GM12865 (cell line): ENCODE measurements at regions not wholly inside any gene's neighbourhood (a gene's known extent, or its start where the extent isn't known, plus 50 kb on each side); places are given as distances from the start of the nearest gene placed in this dataset.

ENCODE experiments used
- DNase-seq: peaks from one replicate; pipeline ENCODE4 v3.0.0; 2010; ENCODE audit warnings: low read depth
- H3K4me3 ChIP-seq: 2 replicates; pipeline ENCODE4 v1.5.1; 2011; ENCODE audit warnings: mild to moderate bottlenecking, low read depth, low read length, control low read depth
- CTCF ChIP-seq: IDR thresholded peaks from 2 replicates; pipeline ENCODE4 v1.5.1; 2011; ENCODE audit warnings: low read length, control low read depth, low read depth, inconsistent platforms; ENCODE audit not compliant: insufficient read depth; ENCODE audit errors: missing control alignments

GRCh38 chr16:63618896-63619485 is 1502.9 kb downstream of the CDH11 start:
- TF ChIP-seq CTCF: no peak
- DNase-seq: no peak
- no peak overlapping the region for H3K4me3 ChIP-seq

GRCh38 chr16:63617990-63618763 is 1503.7 kb downstream of the CDH11 start:
- no peak for TF ChIP-seq CTCF
- H3K4me3 ChIP-seq: no peak overlapping the region
- DNase-seq: no peak

- no peak for DNase-seq
These were observed 1504.5 kb downstream of the CDH11 start for GRCh38 chr16:63617047-63617989.

GRCh38 chr16:63614429-63614828 is 1507.4 kb downstream of the CDH11 start:
- DNase-seq: no peak
- TF ChIP-seq CTCF: no peak
- no peak overlapping the region for H3K4me3 ChIP-seq

More at GRCh38 chr16:63617047-63617989, 1504.5 kb downstream of the CDH11 start:
- TF ChIP-seq CTCF: no peak
- H3K4me3 ChIP-seq: no peak overlapping the region

DNA sequence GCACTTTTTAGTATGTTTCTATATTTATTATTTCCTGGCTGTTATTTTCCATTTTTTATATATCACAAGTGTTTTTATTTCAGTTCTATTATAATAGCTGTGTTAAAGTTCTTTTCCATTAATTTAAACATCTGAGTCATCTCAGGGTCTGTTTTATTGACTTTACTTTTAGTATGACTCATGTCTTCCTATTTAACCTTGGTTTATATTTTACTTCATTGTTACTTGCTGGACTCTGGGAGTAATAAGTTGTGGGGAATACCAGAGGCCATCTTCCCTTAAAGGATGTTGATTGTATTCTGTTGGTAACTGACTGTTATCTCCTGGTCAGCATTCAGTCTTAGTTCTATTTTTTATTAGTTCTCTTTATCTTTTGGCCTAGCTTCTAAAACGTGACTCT is 1508.2 kb downstream of the CDH11 start:
- no peak for DNase-seq
- no peak overlapping the region for H3K4me3 ChIP-seq
- no peak for TF ChIP-seq CTCF

DNA sequence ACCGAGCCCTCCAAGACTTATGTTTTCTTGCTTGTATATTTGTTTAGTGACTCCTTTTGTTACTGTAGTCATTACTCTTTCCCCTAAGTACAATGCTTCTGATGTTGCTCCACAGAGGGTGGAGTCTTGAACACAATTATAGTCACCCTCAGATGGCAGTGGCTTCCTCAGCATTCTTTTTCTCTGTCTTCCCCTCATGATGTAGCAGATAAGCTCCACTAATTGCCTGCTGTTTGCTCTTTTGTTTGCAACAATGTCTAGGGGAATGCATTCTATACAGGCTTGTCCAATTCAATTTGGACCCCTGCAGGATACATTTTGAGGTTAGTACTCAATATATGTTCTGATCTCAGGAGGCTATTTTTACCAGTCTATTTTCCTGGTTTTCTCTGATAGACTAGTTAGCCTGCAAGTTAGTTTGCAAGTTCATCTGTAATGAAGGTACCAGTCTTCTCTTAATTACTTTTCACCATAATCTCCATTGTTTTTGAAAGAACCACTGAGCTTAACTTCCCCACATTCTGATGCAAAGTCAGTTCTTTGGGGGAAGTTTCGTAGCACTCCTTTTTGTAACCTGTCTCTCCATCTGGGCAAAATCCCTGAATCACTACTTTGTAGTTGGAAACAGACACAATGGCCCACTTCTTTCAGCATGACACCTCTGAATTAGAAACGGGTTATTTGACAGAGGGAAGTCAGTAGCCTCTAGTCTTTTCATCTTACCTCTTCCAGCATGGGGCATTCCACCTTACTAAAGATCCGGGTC is 1509.2 kb downstream of the CDH11 start:
- TF ChIP-seq CTCF: no peak
- H3K4me3 ChIP-seq: no peak overlapping the region
- DNase-seq: no peak
